ENCODE measurements at regions not wholly inside any gene's neighbourhood (a gene's known extent, or its start where the extent isn't known, plus 50 kb on each side); places are given as distances from the start of the nearest gene placed in this dataset.

- DNase-seq (no peak), FAIRE-seq (no peak)
- no peaks in the 10 kb centered on the region for H3K9me3 ChIP-seq (ENCODE audit: control insufficient read depth in 2 of 3, insufficient read depth in 1 of 3, low read length in 3 of 3)
- no peaks in the 10 kb centered on the region for H3K36me3 ChIP-seq (ENCODE audit: control insufficient read depth in 2 of 3, insufficient read depth in 3 of 3, low read length in 3 of 3)
- H3K27me3 ChIP-seq (ENCODE audit: control insufficient read depth, insufficient read depth, low read length) = no peaks in the 10 kb centered on the region
- TF ChIP-seq CTCF (IDR thresholded peaks at IDR 0.05; ENCODE audit: borderline replicate concordance, extremely low read depth, insufficient read depth) = no peak
- no peaks in the 10 kb centered on the region for H3K4me1 ChIP-seq (ENCODE audit: control insufficient read depth in 2 of 3, insufficient read depth in 2 of 3, low read depth in 1 of 3, low read length in 3 of 3)
- intact Hi-C loops (cut with DNase I) = no loop called here
- H3K27ac ChIP-seq (ENCODE audit: low read depth in 2 of 2, low read length in 2 of 2) = no peak overlapping the region
- no peak overlapping the region for H3K9ac ChIP-seq (ENCODE audit: low read length in 3 of 3)
- H3K4me3 ChIP-seq (ENCODE audit: low read length in 3 of 3) = no peak overlapping the region
Measured at GRCh38 chr10:8416760-8417159, 362.3 kb downstream of the GATA3 start.

GRCh38 chr10:8417631-8418030, 363.1 kb downstream of the GATA3 start:
- no peak for DNase-seq
- Histone ChIP-seq H3K9ac (ENCODE audit: low read length in 3 of 3) (no peak overlapping the region), H3K4me3 (ENCODE audit: low read length in 3 of 3) (no peak overlapping the region), H3K36me3 (ENCODE audit: control insufficient read depth in 2 of 3, insufficient read depth in 3 of 3, low read length in 3 of 3) (no peaks in the 10 kb centered on the region), H3K27me3 (ENCODE audit: control insufficient read depth, insufficient read depth, low read length) (no peaks in the 10 kb centered on the region), H3K27ac (ENCODE audit: low read depth in 2 of 2, low read length in 2 of 2) (no peak overlapping the region), H3K9me3 (ENCODE audit: control insufficient read depth in 2 of 3, insufficient read depth in 1 of 3, low read length in 3 of 3) (no peaks in the 10 kb centered on the region), H3K4me1 (ENCODE audit: control insufficient read depth in 2 of 3, insufficient read depth in 2 of 3, low read depth in 1 of 3, low read length in 3 of 3) (no peaks in the 10 kb centered on the region)
- intact Hi-C loops (cut with DNase I) = no loop called here
- FAIRE-seq = no peak
- no peak for TF ChIP-seq CTCF (IDR thresholded peaks at IDR 0.05; ENCODE audit: borderline replicate concordance, extremely low read depth, insufficient read depth)

DNA sequence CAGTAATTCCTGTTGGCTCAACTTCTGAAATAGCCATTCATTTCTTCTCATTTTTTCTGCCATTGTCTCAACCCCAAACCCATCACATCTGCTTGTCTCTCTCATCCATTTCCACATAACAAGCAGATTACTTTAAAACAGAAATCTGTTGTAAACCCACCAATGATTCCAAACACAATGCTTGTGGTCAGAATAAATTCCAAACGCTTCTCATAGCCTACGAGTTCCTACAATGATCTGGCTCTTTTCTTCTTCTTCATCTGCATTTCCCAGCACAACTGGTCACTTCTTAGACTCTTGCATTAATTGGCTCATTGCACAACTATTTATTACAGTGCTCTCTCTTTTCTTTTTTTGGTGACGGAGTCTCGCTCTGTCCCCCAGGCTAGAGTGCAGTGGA, 364.1 kb downstream of the GATA3 start:
- H3K27me3 ChIP-seq (ENCODE audit: control insufficient read depth, insufficient read depth, low read length) = no peaks in the 10 kb centered on the region
- H3K36me3 ChIP-seq (ENCODE audit: control insufficient read depth in 2 of 3, insufficient read depth in 3 of 3, low read length in 3 of 3) = no peaks in the 10 kb centered on the region
- H3K9me3 ChIP-seq (ENCODE audit: control insufficient read depth in 2 of 3, insufficient read depth in 1 of 3, low read length in 3 of 3) = no peaks in the 10 kb centered on the region
- no peaks in the 10 kb centered on the region for H3K4me1 ChIP-seq (ENCODE audit: control insufficient read depth in 2 of 3, insufficient read depth in 2 of 3, low read depth in 1 of 3, low read length in 3 of 3)
- no peak for DNase-seq
- no peak for FAIRE-seq
- no peak overlapping the region for H3K4me3 ChIP-seq (ENCODE audit: low read length in 3 of 3)
- TF ChIP-seq CTCF (IDR thresholded peaks at IDR 0.05; ENCODE audit: borderline replicate concordance, extremely low read depth, insufficient read depth) = no peak
- no peak overlapping the region for H3K9ac ChIP-seq (ENCODE audit: low read length in 3 of 3)
- H3K27ac ChIP-seq (ENCODE audit: low read depth in 2 of 2, low read length in 2 of 2) = no peak overlapping the region
- intact Hi-C loops (cut with DNase I) = no loop called here

GRCh38 chr10:8420182-8420581, 365.7 kb downstream of the GATA3 start:
- Histone ChIP-seq H3K27me3 (ENCODE audit: control insufficient read depth, insufficient read depth, low read length) (no peaks in the 10 kb centered on the region), H3K36me3 (ENCODE audit: control insufficient read depth in 2 of 3, insufficient read depth in 3 of 3, low read length in 3 of 3) (no peaks in the 10 kb centered on the region), H3K4me1 (ENCODE audit: control insufficient read depth in 2 of 3, insufficient read depth in 2 of 3, low read depth in 1 of 3, low read length in 3 of 3) (no peaks in the 10 kb centered on the region), H3K9ac (ENCODE audit: low read length in 3 of 3) (no peak overlapping the region), H3K9me3 (ENCODE audit: control insufficient read depth in 2 of 3, insufficient read depth in 1 of 3, low read length in 3 of 3) (no peaks in the 10 kb centered on the region), H3K27ac (ENCODE audit: low read depth in 2 of 2, low read length in 2 of 2) (no peak overlapping the region), H3K4me3 (ENCODE audit: low read length in 3 of 3) (no peak overlapping the region)
- TF ChIP-seq CTCF (IDR thresholded peaks at IDR 0.05; ENCODE audit: borderline replicate concordance, extremely low read depth, insufficient read depth) = no peak
- intact Hi-C loops (cut with DNase I) = no loop called here
- no peak for FAIRE-seq
- DNase-seq = no peak

Measured in kidney (tissue), 13 donors.